HG03095 (cell line): ENCODE measurements at regions not wholly inside any gene's neighbourhood (a gene's known extent, or its start where the extent isn't known, plus 50 kb on each side); places are given as distances from the start of the nearest gene placed in this dataset.
"Not testable (repeated sequence)": the region's sequence is repeated elsewhere in the genome, so short reads cannot be mapped to it uniquely, and the experiment has no call there.

Experiments used
- ATAC-seq: cut with Tn5 transposase; IDR thresholded peaks from one replicate; pipeline ENCODE4 v1.9.1; 2021; ENCODE audit warnings: moderate library complexity; ENCODE audit not compliant: unreplicated experiment

- no peak for ATAC-seq
Measured at GRCh38 chr5:85647349-85648127, 970.2 kb upstream of the COX7C start.

DNA sequence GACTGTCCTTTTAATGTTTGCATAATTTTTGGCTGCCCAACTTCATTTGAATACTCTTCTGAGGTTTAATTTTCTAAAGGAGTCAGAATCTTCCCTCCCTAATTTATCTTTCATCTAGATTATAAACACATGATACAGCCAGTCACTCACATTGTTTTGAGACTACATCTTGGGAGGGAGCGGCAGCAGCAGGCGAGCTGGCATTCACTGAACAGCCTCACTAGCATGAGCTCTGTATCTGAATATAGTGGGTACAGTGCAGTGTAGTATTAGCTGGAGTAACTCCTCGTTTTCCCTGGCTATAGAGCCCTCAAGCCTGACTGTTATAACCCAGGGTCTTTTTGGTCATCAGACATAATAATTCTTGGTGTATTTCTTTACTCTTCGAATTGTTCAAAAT, 969.2 kb upstream of the COX7C start:
- ATAC-seq, result no peak

DNA sequence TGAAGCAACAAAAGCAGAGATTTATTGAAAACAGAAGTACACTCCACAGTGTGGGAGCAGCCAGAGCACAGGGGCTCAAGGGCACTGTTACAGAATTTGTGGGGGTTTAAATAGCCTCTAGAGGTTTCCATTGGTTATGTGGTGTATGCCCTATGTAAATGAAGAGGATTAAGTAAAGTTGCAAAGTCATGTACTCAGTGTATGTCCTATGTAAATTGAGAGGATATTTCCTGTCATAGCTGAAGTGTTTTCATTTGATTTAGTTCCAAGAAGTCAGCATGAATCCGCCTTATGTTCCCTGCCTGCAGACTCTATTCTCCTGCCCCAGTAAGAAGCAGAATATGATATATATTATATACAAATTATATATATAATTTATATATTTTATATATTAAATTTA, 966.0 kb upstream of the COX7C start:
- no peak for ATAC-seq

GRCh38 chr5:85654144-85654543, 963.6 kb upstream of the COX7C start:
- not testable (repeated sequence) for ATAC-seq

DNA sequence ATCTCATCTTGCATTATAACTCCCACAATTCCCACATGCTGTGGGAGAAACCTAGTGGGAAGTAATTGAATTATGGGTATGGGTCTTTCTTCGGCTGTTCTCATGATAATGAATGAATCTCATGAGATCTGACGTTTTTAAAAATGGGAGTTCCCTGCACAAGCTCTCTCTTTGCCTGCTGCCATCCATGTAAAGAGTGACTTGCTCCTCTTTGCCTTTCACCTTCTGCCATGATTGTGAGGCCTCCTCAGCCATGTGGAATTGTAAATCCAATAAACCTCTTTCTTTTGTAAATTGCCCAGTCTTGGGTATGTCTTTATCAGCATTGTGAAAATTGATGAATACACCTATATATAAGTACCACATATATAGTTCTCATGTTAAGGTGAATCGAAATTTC, 961.7 kb upstream of the COX7C start:
- no peak for ATAC-seq

DNA sequence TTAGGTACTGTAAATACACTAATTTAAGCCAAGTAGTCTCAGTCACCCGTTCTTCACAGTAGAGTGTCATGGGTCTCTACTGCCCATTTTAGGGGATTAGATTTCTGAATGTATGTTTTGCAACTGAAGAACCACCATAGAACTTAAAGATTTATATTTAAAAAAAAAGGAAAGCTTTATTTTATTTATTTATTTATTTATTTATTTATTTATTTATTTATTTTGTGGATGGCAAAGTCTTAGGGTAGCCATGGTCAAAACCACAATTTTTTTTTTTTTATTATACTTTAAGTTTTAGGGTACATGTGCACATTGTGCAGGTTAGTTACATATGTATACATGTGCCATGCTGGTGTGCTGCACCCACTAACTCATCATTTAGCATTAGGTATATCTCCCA, 960.4 kb upstream of the COX7C start:
- ATAC-seq, result not testable (repeated sequence)

- ATAC-seq, result not testable (repeated sequence)
Measured at GRCh38 chr5:85662969-85663707, 954.6 kb upstream of the COX7C start.

GRCh38 chr5:85663708-85664031, 954.1 kb upstream of the COX7C start:
- ATAC-seq, result no peak

GRCh38 chr5:85670417-85670816, 947.3 kb upstream of the COX7C start:
- no peak for ATAC-seq

DNA sequence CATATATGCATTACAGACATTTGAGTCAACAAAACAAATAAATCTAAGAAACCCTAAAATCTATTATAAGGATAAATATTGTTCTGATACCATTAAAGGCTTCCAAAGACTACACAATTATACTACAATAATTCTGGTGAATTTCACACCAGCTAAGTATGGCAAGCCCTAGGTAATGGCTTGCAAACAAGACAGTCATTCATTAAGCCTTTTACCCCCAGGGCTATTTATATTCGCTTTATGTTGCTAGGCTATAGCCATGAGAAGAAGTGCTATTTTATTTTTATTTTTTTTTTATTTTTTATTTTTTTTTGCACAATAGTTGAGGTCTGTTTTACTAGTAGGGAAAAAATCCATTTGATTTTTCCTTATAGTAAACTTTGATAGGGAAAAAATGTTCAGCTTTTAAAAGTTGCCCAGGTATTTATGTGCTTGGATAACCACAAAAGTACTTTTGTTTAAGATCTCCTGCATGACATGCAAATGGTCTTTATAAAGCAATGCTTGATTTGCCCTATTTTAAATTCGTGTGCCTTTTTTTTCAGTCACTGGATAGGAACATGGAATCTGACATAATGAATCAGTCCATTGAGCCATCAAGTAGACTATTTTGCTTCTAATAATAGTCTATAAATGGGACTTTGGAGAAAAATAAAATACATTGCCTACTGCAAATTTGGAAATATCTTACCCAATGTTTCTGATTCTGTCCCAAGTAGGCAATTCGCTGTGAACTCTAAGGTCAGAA, 946.3 kb upstream of the COX7C start:
- no peak for ATAC-seq

DNA sequence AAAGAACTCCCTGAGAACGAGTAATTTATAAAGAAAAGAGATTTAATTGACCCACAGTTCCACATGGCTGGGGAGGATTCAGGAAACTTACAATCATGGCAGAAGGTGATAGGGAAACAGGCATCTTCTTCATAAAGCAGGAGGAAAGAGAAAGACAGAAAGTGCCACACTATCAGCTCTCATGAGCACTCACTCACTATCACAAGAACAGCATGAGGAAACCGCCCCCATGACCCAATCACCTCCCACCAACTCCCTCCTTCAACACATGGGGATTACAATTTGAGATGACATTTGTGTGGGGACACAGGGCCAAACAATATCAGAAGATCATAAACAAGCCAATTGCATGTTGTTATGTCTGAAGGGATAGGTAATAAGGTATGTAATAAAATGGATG, 935.9 kb upstream of the COX7C start:
- no peak for ATAC-seq

GRCh38 chr5:85684351-85684750, 933.4 kb upstream of the COX7C start:
- no peak for ATAC-seq

- no peak for ATAC-seq
Measured at GRCh38 chr5:85703296-85703695, 914.4 kb upstream of the COX7C start.

DNA sequence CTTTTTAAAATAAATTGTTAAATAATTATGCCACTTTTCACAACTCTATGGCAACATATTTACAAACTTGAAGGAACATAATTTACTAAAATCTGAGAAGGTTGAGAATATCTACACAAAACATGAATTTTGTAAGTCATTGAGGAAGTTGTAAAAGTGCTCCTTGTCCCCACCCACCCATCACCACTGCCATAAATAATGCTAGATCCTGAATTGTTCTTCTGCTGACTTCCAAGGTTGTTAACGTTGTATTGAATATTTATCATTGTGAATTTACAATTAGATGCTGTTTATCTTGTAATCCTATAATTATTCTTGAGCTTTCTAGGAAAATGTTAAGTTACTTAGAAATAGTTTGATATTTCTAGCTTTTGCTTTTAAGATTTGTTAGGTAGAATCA, 908.0 kb upstream of the COX7C start:
- no peak for ATAC-seq

DNA sequence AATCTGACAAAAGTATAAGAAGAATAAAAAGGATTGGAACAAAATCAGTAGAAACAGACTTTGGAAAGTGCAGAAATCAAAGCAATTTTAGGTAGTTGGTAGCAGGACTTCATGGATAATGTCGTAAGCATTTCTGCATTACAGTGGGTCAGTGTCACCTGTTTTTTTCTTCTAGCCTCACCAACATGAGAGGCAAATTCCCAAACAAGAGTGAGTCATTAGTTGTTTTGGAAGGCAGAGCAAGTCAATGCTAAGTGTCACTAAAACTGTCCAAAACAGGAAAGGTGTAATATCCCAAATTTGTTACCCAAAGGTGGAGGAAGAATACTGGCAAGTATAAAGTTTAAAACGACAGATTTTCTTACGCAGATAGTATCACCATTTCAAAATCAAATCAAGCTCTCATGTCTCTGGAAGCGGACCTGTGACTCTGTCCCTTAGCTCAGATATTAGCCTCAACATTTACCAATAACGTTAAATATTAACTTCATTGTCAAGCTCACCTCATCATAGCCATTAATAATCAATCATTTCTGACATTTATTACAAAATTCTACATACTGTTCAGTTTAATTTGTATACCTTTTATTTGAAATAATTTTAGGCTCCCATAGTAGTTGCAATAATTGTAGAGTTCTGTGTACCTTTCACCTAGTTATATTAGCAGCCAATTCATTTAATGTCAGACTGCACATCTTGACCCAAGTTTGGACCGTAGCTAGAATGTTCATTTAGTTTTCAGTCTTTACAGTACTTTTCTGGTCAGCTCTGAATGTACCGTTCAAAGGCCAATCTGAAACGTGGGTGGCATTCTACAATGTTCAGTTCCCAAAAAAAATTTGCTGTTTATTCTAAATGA, 901.2 kb upstream of the COX7C start:
- ATAC-seq, result no peak

DNA sequence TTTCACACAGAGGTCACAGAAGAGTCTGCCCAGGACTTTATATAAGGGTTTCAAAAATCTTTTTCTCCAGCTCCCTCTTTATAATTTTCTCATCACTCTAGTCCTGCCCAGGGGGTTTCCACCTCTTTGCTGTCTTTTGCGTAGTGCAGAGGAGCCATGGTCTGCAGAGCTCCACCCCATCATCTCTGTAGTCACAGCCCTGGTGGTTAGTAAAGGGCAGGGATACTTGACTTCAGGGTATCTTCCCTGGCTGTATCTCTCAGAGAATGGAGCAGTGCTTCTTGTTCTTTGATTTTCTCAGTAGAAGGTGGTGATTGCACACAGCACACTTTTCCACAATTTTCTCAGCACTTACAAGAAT, 900.6 kb upstream of the COX7C start:
- ATAC-seq, result no peak

- no peak for ATAC-seq
Measured at GRCh38 chr5:85732185-85732584, 885.6 kb upstream of the COX7C start.

DNA sequence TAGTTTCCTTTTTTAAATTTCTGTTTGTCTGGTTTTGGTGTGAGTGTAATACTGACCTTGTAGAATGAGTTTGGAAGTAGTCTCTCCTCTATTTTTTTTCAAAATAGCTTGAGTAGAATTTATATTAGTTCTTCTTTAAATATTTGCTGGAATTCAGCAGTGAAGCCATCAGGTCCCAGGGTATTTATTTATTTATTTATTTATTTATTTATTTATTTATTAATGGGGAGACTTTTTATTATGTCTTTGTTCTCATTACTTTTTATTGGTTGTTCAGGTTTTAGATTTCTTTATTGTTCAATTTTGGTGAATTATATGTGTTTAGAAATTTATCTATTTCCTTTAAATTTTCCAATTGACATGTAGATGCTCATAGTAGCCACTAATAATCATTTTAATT, 875.8 kb upstream of the COX7C start:
- ATAC-seq, result no peak

DNA sequence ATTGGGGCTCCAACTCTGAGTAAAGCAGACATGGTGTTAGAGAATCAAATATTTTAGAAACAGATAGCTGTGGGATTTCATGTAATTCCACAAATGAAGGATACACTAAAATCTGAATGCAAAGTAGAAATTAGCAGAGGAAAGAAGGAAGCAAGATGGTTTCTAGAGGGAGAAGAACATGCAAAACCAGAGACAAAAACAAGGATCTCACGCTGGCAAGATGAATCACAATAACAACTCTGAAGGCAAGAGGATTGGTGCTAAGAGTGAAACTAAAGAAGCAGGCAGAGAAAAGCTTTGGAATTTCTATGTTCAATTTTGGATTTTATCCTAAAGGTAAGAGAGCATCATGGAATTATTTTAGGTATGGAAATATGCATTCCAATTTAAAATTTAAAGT, 857.2 kb upstream of the COX7C start:
- ATAC-seq, result no peak

GRCh38 chr5:85769347-85769746, 848.4 kb upstream of the COX7C start:
- ATAC-seq, result no peak

- ATAC-seq, result no peak
Measured at GRCh38 chr5:85784746-85785145, 833.0 kb upstream of the COX7C start.
